ENCODE measurements at regions not wholly inside any gene's neighbourhood (a gene's known extent, or its start where the extent isn't known, plus 50 kb on each side); places are given as distances from the start of the nearest gene placed in this dataset.

- POLR2A ChIA-PET = no interaction called here
- CTCF ChIA-PET = no interaction called here
- TF ChIP-seq CTCF (IDR thresholded peaks at IDR 0.05; ENCODE audit: insufficient read depth, low read depth, low read length) = no peak
- no peak for DNase-seq (ENCODE audit: low read depth)
- H3K27me3 ChIP-seq (ENCODE audit: control insufficient read depth, insufficient read depth, low read length) = no peaks in the 10 kb centered on the region
- H3K36me3 ChIP-seq (ENCODE audit: control insufficient read depth, insufficient read depth, low read length) = no peaks in the 10 kb centered on the region
- H3K4me3 ChIP-seq (ENCODE audit: low read depth, low read length) = no peak overlapping the region
Observed at GRCh38 chr13:72127031-72127430, 260.0 kb upstream of the DACH1 start.

GRCh38 chr13:72126424-72126823 lies 259.4 kb upstream of the DACH1 start:
- TF ChIP-seq CTCF (IDR thresholded peaks at IDR 0.05; ENCODE audit: insufficient read depth, low read depth, low read length) = no peak
- Histone ChIP-seq H3K27me3 (ENCODE audit: control insufficient read depth, insufficient read depth, low read length) (no peaks in the 10 kb centered on the region), H3K36me3 (ENCODE audit: control insufficient read depth, insufficient read depth, low read length) (no peaks in the 10 kb centered on the region), H3K4me3 (ENCODE audit: low read depth, low read length) (no peak overlapping the region)
- POLR2A ChIA-PET = no interaction called here
- no peak for DNase-seq (ENCODE audit: low read depth)
- CTCF ChIA-PET = no interaction called here

DNA sequence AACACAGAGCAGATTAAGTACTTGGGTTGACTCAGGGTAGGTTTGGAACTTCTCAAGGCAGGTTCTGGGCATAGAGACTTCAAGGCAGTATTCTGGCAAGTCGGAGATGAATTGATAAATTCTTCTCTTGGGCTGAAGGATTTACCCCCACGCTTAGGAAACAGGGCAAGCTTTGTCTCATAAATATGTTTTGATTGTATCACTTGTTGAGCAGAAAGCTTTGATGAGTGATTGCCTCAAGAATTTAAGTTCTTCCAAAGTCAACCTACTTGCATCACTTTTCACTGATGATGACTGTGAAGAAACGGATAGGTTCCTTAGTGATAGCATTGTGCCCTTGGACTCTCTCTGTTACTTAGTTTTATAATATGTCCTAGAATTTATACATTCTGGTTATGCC lies 258.6 kb upstream of the DACH1 start:
- H3K27me3 ChIP-seq (ENCODE audit: control insufficient read depth, insufficient read depth, low read length) = no peaks in the 10 kb centered on the region
- H3K36me3 ChIP-seq (ENCODE audit: control insufficient read depth, insufficient read depth, low read length) = no peaks in the 10 kb centered on the region
- CTCF ChIA-PET = no interaction called here
- POLR2A ChIA-PET = no interaction called here
- DNase-seq (ENCODE audit: low read depth) = no peak
- TF ChIP-seq CTCF (IDR thresholded peaks at IDR 0.05; ENCODE audit: insufficient read depth, low read depth, low read length) = no peak
- H3K4me3 ChIP-seq (ENCODE audit: low read depth, low read length) = no peak overlapping the region

- POLR2A ChIA-PET = no interaction called here
- no peak for TF ChIP-seq CTCF (IDR thresholded peaks at IDR 0.05; ENCODE audit: insufficient read depth, low read depth, low read length)
- no peak for DNase-seq (ENCODE audit: low read depth)
- no peak overlapping the region for H3K4me3 ChIP-seq (ENCODE audit: low read depth, low read length)
- H3K27me3 ChIP-seq (ENCODE audit: control insufficient read depth, insufficient read depth, low read length) = no peaks in the 10 kb centered on the region
- H3K36me3 ChIP-seq (ENCODE audit: control insufficient read depth, insufficient read depth, low read length) = no peaks in the 10 kb centered on the region
- CTCF ChIA-PET = no interaction called here
Observed at GRCh38 chr13:72122661-72123255, 255.8 kb upstream of the DACH1 start.

GRCh38 chr13:72121466-72121865 lies 254.5 kb upstream of the DACH1 start:
- Histone ChIP-seq H3K27me3 (ENCODE audit: control insufficient read depth, insufficient read depth, low read length) (no peaks in the 10 kb centered on the region), H3K36me3 (ENCODE audit: control insufficient read depth, insufficient read depth, low read length) (no peaks in the 10 kb centered on the region), H3K4me3 (ENCODE audit: low read depth, low read length) (no peak overlapping the region)
- TF ChIP-seq CTCF (IDR thresholded peaks at IDR 0.05; ENCODE audit: insufficient read depth, low read depth, low read length) = no peak
- CTCF ChIA-PET = no interaction called here
- POLR2A ChIA-PET = no interaction called here
- no peak for DNase-seq (ENCODE audit: low read depth)
